ENCODE measurements at regions not wholly inside any gene's neighbourhood (a gene's known extent, or its start where the extent isn't known, plus 50 kb on each side); places are given as distances from the start of the nearest gene placed in this dataset.

GRCh38 chr18:45119876-45120275 is 439.2 kb downstream of the SETBP1 start:
- no peak for DNase-seq (ENCODE audit: low read depth)

- no peak for DNase-seq (ENCODE audit: low read depth)
Measured at GRCh38 chr18:45121146-45121545, 440.5 kb downstream of the SETBP1 start.

DNA sequence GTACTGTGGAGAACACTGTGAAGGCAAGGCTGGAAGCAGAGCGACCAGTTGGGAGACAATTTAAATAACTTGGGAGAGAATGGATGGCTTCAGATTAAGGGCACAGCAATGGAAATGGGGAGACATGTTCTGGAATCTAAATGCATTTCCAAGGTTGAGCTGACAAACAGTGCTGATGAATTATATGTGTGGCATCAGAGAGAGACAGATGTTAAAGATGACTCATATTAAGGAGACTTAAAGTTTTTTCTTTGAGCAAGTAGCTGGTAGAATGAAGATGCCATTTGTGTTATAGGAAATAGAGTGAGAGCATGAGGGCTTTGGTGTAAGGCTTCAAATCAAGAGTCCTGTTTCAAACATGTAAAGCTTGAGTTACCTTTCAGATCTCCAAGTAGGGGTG is 441.8 kb downstream of the SETBP1 start:
- no peak for DNase-seq (ENCODE audit: low read depth)

DNA sequence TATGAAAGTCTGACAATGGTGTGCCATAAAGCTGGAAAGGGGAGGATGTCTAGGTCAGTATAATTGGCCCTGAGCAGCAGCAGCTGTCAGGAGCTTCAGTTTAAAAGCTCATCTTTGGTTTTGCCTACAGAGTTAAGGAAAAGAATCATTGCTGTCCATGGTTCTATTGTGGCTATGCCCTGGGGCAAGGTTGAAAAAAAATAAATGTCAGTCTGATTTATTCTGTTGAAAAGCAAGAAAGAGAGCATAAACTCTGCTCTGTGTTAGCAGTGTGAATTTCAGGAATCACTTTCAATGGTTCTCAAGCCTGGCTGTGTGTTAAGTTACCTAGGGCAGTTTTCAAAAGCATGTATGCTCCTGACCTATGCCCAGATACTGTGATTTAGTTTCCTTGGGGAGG is 446.7 kb downstream of the SETBP1 start:
- no peak for DNase-seq (ENCODE audit: low read depth)

GRCh38 chr18:45133276-45133675 is 452.6 kb downstream of the SETBP1 start:
- no peak for DNase-seq (ENCODE audit: low read depth)

- DNase-seq (ENCODE audit: low read depth) = no peak
Measured at GRCh38 chr18:45136381-45137086, 455.8 kb downstream of the SETBP1 start.

DNA sequence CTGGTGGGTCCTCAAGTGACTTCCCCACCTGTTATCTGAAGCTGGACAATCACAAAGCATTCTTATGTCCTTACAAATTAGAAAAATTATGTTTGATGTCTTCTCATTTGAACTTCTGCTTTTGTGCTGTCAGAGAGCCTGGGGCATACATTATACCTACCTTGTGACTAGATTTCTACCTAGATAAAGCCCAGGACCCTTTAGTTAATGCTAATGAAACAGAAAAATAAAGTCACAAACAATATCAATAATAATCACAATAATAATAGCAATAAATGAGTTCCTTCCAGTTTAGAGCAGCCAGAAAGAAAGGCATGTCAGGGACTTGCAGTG is 456.4 kb downstream of the SETBP1 start:
- DNase-seq (ENCODE audit: low read depth) = no peak

GRCh38 chr18:45139478-45139877 is 458.8 kb downstream of the SETBP1 start:
- no peak for DNase-seq (ENCODE audit: low read depth)

DNA sequence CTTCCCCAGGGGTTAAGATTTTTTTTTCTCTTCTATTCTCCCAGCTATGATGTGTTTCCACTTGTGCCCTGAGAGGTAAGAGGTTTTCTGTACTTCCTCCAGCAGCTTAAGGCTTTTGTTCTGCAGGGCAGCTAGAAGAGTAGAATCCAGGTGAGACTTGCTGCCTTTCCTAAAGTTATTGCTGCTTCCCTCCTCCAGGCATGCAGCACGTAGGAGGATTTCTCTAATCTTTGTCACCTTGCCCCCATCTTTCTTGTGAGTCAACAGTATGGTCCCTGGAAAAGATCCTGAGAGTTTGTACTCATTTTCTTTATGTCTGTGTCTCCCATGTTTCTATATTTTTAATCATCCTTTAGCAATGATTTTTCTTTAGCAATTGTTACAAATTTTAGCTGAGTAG is 462.2 kb downstream of the SETBP1 start:
- DNase-seq (ENCODE audit: low read depth) = no peak

DNA sequence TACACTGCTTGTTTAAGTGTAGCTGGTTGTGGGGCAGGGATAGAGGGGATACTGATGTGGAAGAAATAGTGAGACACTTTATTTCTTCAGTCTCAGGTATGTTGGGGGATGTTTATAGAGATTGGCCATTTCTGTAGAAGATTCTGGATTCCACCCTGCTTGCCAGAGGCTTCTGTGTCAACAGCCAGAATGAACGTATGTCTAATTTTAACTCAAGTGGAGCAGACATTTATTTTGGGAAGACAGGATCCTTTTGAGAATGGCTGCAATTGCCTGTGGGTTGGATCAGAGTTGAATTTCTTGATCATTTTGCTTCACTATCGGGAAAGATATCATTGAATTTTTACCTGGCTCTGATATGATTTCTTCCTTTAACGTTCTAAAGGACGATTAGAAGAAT is 465.6 kb upstream of the SLC14A2 start:
- no peak for DNase-seq (ENCODE audit: low read depth)

GRCh38 chr18:45151645-45152044 is 463.6 kb upstream of the SLC14A2 start:
- DNase-seq (ENCODE audit: low read depth) = no peak

GRCh38 chr18:45155526-45155925 is 459.8 kb upstream of the SLC14A2 start:
- no peak for DNase-seq (ENCODE audit: low read depth)

DNA sequence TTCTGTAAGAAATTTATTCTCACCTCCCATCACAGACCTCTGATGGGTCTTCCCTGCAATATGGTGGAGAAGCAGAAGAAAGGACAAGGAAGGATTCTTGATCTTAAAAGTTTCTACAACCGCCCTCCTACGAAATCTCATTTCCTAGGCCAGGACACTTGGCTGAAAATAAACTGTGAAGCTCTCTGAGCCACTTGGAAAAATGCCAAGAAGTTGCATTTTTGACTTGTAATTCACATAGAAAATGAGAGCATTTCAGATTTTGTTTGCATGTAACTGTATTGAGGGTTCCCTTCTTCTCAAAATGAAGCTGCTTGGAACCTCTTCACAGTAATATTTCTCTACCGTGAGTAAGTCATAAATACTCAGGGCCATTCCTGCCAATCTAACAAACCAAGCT is 458.3 kb upstream of the SLC14A2 start:
- no peak for DNase-seq (ENCODE audit: low read depth)

- DNase-seq (ENCODE audit: low read depth) = no peak
Measured at GRCh38 chr18:45157576-45157975, 457.7 kb upstream of the SLC14A2 start.

DNA sequence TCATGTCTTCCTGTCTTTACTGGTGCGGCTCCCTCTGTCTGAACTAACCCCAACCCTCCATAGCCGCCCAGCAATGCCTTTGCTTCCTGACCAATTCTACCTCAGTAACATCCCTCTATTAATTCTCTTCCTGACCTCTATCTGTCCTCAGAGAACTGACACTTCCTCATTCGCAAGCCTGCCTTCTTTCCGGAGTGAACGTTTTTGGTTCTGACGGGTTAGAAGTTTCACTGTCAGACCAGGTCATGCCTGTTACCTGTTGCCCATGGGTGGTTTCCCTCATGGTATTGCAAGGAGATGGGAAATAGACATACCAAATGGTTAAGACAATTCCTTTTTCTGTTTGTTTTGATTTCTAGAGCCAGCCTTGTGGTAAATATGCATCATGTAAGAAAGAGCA is 453.4 kb upstream of the SLC14A2 start:
- no peak for DNase-seq (ENCODE audit: low read depth)

DNA sequence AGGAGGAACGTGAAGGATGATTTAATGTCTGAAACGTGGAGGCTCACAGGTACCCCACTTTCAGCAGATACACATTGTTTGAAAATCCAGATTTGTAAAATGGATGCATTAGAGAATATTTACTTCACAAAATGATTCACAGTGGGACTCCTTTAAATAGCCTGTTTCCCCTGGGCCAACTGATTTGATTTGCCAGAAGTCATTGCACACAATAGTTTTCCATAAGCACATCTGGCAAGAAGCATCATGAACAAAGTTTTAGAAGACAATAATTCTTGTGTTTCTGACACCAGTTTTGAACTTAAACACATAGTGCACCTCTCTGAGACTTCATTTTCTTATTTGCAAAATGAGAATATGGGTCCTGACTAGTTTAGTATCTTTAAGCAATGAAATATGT is 451.4 kb upstream of the SLC14A2 start:
- no peak for DNase-seq (ENCODE audit: low read depth)

GRCh38 chr18:45164551-45164950 is 450.7 kb upstream of the SLC14A2 start:
- no peak for DNase-seq (ENCODE audit: low read depth)

GRCh38 chr18:45165176-45165713 is 450.0 kb upstream of the SLC14A2 start:
- no peak for DNase-seq (ENCODE audit: low read depth)

GRCh38 chr18:45165871-45166270 is 449.4 kb upstream of the SLC14A2 start:
- DNase-seq (ENCODE audit: low read depth) = no peak

DNA sequence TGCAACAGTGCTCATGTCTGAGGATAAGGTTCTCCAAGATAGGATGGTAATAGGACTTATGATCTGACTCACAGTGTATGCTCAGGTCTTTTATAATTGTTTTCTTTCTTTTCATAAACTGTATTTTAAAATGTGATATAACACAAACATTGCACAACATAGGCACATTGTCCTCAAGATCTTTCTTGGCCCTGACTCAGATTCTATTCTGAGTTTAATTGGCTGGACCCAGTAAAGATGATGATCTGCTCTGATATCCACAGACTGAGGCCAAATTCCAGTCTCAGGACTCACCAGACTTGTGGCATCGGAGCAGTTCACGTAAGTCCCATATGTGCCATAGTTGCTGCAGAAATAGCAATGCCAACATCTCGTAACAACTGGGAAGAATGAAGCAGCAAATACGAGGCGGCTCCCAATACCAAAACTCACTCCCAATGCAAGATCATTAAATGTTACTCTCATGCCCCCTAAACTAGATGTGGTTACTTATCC is 448.9 kb upstream of the SLC14A2 start:
- DNase-seq (ENCODE audit: low read depth) = no peak

GRCh38 chr18:45166836-45167551 is 448.3 kb upstream of the SLC14A2 start:
- no peak for DNase-seq (ENCODE audit: low read depth)

DNA sequence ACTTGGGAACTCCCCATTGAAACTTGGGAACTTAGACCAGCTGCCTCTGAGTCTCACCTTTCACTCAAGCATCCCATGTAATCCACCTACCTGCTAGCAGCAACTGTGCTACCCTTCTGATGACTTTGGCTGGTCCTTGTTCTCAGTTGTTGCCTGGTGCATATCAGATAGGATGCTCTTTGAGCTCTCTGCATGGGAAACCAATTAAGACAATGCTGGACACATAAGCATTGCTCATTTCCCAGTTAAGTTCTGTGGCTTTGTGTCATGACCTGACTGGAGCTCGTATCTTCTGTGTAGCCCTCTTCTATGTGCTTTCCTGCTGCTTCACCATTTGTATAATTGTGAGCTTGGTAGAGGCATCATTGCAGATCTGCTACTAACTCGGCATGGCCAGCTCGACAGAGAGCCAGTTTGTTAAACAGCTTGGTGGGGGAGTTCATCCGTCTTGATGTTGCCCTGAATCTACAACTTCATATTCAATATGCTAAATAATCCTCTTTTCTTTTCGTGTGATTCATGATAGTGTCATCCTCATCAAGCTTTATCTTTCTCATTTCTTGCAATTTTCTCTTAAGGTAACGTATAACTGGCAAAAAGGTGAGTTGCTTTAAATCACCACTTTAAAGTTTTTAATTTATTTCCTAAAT is 447.5 kb upstream of the SLC14A2 start:
- DNase-seq (ENCODE audit: low read depth) = no peak
